ENCODE measurements at regions not wholly inside any gene's neighbourhood (a gene's known extent, or its start where the extent isn't known, plus 50 kb on each side); places are given as distances from the start of the nearest gene placed in this dataset.

DNA sequence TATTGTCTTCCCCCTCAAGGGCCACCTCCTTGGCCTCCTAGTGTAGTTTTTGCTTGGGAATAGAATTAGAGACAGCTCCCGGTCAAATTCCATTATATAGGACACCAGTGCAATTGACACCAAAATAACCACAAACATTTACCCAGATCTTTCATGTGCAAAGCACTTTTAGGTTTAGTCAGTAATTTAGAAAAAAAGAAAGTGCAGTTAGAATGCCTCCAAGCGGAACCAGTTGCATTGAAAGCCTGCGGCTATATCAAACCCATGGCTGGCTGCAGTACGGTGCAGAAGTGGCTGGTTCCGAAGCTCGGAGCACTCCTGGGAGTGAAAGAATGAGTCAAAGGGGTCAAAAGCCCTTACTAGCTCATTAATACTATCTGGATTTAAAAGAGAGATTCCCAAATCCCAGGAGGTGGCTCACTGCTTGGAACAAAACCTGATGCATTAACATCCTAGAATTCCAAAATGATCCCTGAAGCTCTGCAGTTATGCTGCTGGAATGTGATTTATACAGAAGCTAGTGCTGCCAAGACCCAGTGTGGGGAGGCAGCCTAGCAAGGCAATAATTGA, 432.2 kb upstream of the KLHL29 start:
- no peak for TF ChIP-seq POLR2AphosphoS5 (IDR thresholded peaks at IDR 0.05)
- no peak for TF ChIP-seq POLR2A (IDR thresholded peaks at IDR 0.05)
